ENCODE measurements at regions not wholly inside any gene's neighbourhood (a gene's known extent, or its start where the extent isn't known, plus 50 kb on each side); places are given as distances from the start of the nearest gene placed in this dataset.

- DNase-seq (ENCODE audit: extremely low read depth, low read depth) = no peak
- TF ChIP-seq CTCF (IDR thresholded peaks at IDR 0.05; ENCODE audit: low read depth, low read length) = no peak
These were observed 310.3 kb upstream of the RBMS1 start for GRCh38 chr2:160803881-160804280.

- DNase-seq (ENCODE audit: extremely low read depth, low read depth) = no peak
- no peak for TF ChIP-seq CTCF (IDR thresholded peaks at IDR 0.05; ENCODE audit: low read depth, low read length)
These were observed 316.8 kb upstream of the RBMS1 start for GRCh38 chr2:160810406-160810805.

- DNase-seq (ENCODE audit: extremely low read depth, low read depth) = no peak
- no peak for TF ChIP-seq CTCF (IDR thresholded peaks at IDR 0.05; ENCODE audit: low read depth, low read length)
These were observed 319.4 kb upstream of the RBMS1 start for GRCh38 chr2:160812830-160813505.

- no peak for DNase-seq (ENCODE audit: extremely low read depth, low read depth)
- no peak for TF ChIP-seq CTCF (IDR thresholded peaks at IDR 0.05; ENCODE audit: low read depth, low read length)
These were observed 319.9 kb upstream of the RBMS1 start for GRCh38 chr2:160813506-160813858.

- DNase-seq (ENCODE audit: extremely low read depth, low read depth) = no peak
- TF ChIP-seq CTCF (IDR thresholded peaks at IDR 0.05; ENCODE audit: low read depth, low read length) = no peak
These were observed 323.4 kb upstream of the RBMS1 start for GRCh38 chr2:160816916-160817499.

- DNase-seq (ENCODE audit: extremely low read depth, low read depth) = no peak
- no peak for TF ChIP-seq CTCF (IDR thresholded peaks at IDR 0.05; ENCODE audit: low read depth, low read length)
These were observed 327.1 kb upstream of the RBMS1 start for GRCh38 chr2:160820691-160821090.

GRCh38 chr2:160822006-160822405 is 328.4 kb upstream of the RBMS1 start:
- TF ChIP-seq CTCF (IDR thresholded peaks at IDR 0.05; ENCODE audit: low read depth, low read length) = no peak
- no peak for DNase-seq (ENCODE audit: extremely low read depth, low read depth)
